ENCODE measurements at regions not wholly inside any gene's neighbourhood (a gene's known extent, or its start where the extent isn't known, plus 50 kb on each side); places are given as distances from the start of the nearest gene placed in this dataset.

DNA sequence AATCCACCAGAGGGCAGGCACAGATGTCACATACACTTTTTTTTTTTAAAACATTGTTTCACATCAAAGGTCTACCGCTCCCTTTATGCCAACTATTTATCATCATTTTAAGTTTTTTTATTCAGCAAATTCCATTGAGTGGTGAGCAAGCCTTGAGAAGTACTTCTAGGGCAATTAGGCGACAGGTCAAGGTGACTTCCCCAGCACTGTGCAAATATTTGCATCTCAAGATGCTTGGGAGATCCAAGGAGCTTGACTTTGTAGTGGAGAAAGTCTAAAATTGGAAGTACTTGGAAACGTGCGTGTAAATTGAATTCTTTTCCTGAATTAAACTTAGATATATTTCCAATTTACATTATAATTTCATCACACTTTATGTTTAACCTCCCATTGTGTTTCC is 211.1 kb downstream of the ICE1 start:
- no peak for DNase-seq (ENCODE audit: low spot score)

DNA sequence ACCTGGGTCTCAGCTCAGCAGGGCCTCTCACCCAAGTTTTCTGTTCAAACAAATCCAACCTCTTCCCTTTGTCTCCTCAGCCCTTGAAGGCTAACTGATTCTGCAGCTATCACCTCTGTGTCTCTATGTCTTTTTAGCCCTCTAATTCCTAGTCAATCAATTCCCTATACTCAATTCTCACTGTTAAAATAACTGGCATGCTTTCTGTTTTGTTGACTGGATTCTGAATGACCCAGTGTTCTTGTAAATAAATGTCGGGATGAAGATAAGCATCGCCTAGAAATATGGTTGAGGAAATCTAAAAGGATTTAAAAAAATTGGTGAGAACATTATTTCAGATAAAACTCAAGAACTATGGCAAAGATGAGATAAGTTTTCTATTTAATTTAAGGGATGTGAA is 210.2 kb downstream of the ICE1 start:
- no peak for DNase-seq (ENCODE audit: low spot score)

DNA sequence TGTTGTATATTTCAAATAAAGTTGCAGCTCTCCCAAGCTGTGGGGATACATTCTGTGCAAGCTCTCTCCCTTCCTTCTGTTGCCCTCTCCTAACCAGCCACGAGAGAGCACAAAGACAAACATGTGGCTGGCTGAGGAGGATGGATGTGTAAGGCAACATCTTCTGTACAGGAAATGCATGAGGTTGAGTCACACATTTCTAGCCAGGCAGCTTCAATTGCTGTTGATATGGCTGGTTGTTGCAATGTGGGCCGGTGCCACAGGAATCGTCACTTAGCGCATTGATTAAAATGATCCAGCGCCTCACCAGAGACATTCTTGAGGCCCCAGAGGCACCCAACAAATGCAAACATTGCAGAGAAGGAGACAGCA is 207.1 kb downstream of the ICE1 start:
- no peak for DNase-seq (ENCODE audit: low spot score)

DNA sequence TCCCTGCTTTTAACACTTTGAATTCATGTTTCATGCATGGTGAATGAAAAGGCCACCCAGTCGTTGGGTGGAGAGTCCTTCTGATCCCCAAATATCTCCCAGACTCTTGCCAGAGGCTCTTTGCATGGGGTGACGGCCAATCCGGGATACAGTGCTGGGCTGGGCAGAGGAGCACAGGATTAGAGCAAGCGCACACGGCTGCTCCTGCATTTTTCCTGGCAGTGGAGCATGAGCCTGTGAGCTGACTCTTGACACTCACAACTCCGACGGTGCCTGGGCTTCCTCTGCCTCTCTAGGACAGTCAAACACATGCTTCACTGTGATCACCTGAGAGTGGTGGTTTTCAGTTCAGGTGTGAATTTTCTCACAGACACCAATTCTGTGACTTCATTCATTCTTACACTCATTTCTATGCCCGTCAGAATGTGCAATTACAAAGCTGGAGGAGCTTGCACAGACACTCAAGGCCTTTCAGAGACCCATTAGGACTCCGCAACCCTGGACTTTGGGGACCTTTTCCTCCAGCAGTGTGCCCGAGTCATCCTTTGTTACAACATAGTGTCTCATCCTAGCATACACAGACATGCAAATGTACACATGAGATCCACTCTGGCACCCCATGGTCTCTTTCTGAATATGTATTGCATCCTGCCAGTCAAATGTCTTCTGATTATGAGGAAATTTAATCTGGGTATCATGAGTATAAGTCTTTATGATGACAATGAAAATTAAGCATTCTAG is 206.6 kb downstream of the ICE1 start:
- no peak for DNase-seq (ENCODE audit: low spot score)

DNA sequence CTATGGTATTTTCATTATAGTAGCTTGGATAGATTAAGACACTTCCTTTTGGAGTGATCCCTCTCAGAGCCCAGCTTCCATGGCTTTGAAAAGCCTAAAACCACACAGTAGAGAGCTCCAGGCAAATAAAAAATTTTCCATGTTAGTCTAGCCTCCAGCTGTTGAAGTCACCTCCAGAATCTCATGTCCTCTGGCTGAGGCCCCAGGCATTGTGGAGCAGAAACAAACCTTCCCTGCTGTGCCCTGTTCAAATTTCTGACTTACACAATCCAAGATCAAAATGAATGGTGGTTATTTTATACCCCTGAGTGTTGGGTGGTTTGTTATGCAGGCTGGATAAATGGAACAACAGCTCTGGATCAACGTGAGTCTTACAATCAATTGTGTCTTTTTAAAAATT is 203.9 kb downstream of the ICE1 start:
- DNase-seq (ENCODE audit: low spot score), result no peak

DNA sequence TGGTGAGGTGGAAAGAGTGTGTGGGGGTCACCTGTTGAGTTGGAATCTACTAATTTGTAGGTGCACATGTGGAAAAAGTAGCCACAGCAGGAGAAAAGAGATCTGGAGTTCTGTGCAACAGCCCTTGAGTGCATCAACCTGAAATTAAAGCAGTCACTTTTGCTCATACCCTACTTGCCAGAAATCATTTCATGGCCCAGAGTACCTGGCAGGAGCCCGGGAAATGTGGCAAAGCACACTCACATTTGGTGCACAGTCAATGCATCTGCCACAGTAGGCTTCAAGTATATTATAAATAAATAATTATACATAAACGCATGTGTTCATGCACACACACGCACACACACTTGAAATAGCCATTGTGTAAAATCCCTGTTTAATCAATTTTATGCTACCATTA is 203.0 kb downstream of the ICE1 start:
- no peak for DNase-seq (ENCODE audit: low spot score)

DNA sequence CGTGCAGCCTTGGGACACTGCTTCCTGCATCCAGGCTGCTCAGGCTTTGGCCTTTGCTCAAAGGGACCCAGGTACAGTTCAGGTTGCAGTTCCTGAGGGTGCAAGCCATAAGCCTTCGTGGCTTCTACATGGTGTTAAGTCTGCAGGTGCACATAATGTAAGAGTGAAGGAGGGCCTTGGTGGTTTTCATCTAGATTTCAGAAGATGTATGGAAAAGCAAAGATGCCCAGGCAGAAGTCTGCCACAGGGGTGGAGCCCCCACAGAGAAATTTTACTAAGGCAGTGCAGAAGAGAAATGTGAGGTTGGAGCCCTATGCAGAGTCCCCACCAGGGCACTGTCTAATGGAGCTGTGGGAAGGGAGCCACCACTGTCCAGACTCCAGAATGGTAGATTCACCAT is 200.9 kb downstream of the ICE1 start:
- DNase-seq (ENCODE audit: low spot score), result no peak

DNA sequence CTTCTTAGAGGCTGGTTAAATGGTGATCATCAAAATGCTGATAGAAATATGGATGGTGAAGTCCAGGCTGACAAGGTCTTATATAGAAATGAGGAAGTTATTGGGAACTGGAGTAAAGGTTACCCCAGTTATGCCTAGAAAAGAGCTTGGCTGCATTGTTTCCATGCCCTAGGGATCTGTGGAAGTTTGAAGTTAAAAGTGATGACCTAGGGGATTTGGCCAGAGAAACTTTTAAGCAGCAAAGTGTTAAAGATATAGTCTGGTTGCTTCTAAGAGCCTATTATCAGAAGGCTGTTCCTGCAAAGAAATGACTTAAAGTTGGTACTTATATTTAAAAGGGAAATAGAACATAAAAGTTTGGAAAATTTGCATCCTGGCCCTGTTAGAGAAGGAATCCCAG is 200.3 kb downstream of the ICE1 start:
- DNase-seq (ENCODE audit: low spot score), result no peak

DNA sequence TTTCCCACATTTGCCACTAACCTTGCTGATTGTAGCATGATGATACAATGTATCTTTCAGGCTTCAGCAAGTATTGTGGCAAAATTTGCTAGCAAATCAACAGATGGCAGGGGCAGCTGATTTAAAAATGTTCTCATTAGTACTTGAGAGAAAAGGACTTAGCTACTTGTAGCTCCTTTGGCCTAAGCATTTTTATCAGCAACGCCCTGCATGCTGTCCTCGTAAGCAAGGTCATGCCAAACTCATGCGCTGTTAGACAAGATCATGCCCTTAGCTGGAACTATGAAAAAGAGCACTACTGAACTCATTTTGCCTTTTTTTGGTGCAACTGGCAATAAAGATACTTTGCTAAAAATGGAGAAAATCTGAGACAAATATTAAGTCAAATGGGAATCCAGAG is 197.1 kb downstream of the ICE1 start:
- DNase-seq (ENCODE audit: low spot score), result no peak

DNA sequence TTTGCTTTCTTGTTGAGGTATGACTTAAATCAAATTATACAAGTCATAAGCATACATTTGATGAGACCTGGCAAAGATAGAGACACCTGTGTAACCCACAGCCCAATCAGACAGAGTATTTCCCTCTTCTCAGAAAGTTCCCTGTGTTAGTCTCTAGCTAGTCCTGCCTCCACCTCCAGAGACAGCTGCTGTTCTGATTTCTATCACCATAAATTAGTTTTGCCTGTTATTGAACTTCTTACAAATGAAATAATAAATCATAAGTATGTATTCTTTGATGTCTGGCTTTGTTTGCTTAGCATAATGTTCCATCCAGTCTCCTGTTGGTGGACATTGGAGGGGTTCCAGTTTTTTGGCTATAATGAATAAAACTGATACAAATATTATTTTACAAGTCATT is 194.5 kb downstream of the ICE1 start:
- no peak for DNase-seq (ENCODE audit: low spot score)

DNA sequence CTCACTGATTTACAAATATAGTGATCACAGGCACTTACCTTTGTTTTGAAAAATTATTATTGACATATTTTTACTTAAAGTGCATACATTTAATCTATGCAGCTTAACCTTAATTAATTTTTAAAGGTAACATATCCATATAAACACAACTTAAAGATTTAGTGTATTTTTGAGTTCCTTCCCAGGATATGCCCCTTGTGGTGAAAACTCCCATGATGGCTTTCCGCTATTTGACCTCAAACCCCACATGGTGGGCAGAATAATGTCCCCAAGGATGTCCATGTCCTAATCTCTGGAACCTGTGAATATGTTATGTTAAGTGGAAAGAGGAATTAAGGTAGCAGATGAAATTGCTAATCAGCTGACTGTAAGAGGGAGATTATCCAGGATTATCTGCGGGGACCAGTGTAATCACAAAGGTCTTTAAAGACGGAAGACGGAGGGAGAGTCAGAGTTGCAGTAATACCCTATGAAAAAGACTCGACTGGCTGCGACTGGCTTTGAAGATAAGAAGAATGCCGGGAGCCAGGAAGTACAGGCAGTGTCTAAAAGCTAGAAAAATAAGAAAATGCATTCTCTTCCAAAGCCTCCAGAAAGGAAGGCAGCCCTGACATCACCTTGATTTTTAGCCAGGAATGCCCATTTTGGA is 193.9 kb downstream of the ICE1 start:
- no peak for DNase-seq (ENCODE audit: low spot score)

DNA sequence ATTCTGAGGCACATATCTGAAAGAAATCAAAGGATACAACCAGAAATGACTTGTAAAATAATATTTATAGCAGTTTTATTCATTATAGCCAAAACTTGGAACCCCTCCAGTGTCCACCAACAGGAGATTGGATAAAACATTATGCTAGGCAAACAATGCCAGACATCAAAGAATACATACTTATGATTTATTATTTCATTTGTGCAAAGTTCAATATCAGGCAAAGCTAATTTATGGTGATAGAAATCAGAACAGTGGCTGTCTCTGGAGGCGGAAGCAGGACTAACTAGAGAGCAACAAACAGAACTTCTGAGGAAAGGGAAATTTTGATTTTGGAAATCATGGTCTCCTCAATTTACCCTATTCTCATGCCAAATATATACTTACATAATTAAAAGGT is 193.1 kb downstream of the ICE1 start:
- no peak for DNase-seq (ENCODE audit: low spot score)

DNA sequence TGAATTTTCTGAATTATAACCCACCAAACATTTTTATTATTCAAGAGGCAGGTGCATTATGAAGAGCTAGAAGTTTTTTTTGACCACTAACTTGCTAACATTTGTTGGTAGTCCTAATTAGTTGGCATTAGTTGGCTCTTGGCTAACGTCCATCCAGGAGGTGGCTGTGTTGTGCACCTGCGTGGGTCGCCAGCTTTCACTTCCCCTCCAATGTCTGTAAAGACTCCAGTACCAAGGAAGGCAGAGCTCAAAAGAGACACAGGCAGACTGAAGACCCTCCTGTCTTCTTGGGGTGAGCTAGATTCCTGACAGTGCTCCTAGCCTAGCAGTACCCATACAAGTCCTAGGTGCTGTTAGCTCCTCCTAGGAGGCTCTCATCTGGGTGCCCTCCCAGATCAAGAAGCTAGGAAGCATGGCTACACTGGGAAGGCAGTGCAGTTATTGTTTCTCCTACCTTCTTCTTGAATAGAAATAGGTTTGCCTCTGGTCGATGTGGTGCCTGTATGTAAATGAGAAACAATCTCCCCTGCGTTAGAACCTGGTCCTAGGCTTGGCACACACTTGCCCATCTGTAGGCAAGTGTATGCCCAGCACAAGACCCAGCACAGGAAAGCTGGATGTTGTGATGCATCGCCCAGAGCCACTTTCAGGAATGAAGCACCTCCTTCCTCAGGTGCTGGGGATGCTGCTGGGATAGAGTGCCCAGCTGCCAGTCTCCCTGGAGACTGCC is 190.9 kb downstream of the ICE1 start:
- DNase-seq (ENCODE audit: low spot score), result peak; percentile 8

DNA sequence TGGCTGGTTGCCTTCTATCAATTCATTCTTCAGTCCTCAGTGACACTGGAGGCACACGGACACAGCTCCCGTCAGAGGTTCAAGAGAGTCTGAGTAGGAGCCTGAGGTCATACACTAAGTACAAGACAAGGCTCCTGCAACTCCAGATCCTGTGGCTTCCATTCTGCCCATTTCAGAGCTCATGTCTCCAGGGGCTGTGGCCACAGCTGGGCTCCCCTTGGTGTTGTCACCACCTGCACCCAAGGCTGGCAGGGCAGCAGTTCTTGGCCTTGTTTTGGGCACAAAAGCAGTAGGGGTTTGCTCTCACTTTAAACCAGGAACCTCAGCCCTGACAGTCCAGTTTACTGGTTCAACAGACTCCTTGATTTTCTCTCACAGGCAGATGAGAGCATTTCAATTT is 189.6 kb downstream of the ICE1 start:
- DNase-seq (ENCODE audit: low spot score), result no peak

DNA sequence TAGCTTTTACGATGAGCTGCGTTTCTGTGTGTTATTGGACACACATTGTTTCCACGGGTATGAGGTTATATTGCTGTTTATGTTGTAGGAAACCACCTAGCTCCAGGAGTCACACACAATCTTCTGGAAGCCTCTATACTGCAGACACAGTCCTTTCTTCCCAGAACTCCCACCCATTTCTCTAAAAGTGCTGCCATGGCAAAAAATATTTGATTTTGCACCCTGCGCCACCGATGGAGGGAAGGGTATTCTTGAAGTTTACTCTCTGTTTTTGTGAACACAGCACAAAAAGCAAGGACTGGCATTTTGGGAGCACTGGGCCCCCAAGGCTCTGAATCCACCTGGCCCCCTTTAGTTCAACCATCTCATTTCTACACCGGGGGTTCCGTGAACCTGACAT is 187.5 kb downstream of the ICE1 start:
- no peak for DNase-seq (ENCODE audit: low spot score)

DNA sequence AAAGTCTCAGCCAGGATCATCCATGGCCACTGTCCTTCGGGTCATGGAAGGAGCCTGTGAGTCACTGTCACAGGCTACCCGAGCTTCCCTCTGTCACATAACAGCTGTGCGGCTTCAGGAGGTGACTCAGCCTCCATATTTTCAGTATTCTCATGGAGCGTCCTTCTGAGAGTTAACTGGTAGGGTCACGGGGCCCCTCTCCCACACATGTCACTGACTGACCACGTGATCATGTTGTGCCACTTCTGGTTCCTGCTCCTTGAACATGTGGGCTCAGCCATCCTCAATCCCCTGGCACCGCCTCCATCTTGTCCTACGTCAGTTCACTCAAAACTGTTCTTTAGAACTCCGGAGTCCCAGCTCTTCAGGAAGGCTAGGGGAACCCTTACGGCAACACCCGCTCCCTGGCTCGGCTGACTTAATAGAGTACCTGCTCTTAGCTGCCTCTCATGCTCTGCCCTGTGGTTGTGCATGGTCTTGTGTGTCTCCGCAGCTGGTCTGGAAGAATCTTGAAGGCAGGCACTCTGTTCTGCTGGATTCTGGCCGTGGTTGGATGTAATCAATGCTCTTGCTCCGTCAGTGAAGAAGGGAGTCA is 182.8 kb downstream of the ICE1 start:
- DNase-seq (ENCODE audit: low spot score), result no peak

DNA sequence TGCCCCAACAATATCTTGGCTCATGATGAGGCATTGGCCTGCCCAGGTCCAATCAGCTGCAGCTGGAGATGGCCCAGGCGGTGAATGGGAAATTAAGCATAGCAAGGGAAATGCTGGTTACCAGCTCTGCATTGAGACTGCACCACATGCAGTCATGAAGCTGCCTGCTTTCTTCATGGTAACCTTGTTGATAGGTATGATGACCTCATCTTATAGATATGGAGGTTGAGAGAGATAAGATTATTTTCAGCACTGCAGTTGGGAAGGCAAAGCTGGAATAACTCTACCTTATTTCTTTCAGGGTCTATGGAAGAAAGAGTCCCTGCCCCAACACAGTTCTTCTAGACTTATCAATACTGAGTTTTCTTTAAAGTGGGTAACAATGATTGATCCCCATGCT is 180.1 kb downstream of the ICE1 start:
- DNase-seq (ENCODE audit: low spot score), result no peak

DNA sequence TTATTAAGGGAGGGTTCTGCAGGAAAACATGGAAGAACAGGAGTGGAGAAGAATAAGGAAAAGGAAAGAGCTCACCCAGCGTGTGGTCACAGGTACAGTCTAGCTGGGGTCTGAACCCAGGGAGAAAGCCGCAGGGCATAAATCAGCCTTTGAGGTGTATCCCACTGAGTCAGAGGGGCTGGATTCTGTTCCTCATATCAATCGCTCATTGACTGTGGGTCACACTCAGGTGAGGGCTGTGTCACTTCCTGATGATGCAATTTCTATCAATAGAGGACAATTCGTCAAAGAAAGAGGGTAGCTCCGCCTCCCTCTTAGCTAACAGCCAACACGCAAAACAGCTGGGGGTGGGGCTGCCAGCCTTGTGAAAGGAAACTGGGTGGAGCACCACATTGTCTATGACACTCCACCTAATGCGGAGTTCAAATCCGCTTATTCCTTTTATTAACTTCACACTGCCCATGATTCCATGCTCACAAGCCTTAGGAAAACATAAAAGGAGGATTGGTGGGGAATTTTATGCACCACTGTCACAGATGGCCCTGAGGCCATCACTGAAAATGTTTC is 176.2 kb downstream of the ICE1 start:
- no peak for DNase-seq (ENCODE audit: low spot score)

DNA sequence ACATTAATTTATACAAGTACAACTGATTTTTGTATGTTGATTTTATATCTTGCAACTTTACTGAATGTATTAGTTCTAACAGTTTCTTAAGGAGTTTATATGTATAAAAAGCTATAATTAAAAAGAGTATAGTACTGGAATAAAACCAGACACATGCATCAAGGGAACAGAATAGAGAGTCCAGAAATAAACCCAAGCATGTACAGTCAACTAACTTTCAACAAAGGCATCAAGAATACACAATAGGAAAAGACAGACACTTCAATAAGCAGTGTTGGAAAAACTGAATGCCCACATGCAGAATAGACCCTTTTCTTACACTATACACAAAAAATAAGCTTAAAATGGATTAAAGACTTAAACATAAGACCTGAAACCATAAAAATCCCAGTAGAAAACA is 170.9 kb downstream of the ICE1 start:
- DNase-seq (ENCODE audit: low spot score), result no peak

DNA sequence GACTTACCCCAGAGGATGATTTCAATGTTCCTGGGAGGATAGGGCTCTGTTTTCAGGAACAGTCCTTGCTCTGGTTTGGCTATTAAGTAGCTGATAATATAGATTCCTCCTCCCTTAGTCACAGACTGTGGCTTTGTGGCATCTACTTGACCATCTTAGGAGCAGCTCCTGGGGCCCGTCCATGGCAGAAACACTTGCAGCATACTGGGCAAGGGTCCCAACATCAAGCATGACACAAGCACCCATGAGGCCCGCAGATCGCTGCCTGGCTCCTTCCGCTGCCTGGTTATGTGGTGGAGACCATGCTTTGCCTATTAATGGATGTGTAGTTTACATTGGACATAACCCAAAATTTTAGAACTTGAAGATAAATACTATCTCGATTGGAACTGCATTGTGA is 170.1 kb downstream of the ICE1 start:
- DNase-seq (ENCODE audit: low spot score), result no peak

DNA sequence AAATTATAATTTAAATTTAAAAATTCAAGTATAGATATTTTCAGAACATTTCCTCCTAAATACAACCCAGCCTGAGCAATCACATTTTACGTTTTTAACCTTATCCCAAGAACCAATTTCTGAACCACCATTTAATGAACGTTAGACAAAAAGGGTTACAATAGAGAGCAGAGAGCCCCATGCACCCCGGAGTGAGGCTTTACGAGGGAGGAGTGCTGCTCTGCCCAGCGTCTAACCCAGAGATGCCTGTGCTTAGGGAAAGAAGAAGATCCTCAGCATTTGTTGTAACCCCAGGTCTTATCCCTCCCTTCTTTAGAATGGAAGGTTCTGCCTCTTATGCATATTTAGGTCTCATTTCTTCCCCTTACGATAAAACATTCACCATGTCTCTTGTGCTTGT is 169.1 kb downstream of the ICE1 start:
- no peak for DNase-seq (ENCODE audit: low spot score)

DNA sequence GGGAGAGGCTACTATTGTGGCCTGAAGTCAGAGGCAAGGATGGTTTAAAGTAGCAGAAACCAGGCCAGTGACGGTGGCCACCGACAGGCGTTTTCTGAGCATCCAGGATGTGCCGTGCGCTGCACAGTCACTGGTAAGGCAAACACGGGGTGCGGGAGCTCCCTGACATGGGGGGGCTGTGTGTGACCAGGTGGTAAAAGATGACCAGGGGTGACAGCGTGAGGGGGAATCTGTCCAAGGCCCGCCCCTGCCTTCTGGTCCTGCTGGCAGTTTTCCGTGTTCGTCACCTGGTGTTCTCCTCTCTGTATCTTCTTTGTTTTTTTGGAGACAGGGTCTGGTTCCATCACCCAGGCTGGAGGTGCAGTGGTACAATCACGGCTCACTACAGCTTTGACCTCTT is 167.4 kb downstream of the ICE1 start:
- peak; percentile 74 for DNase-seq (ENCODE audit: low spot score)

Data from cerebellar cortex (tissue), 1 donor.